Stimulated activated CD4-positive, alpha-beta T cell treated with anti-CD3 and anti-CD28 coated beads, Interleukin-2, amount 100 ng/mL, for 48 hours (primary cell): ENCODE measurements at regions not wholly inside any gene's neighbourhood (a gene's known extent, or its start where the extent isn't known, plus 50 kb on each side); places are given as distances from the start of the nearest gene placed in this dataset.

ENCODE experiments used
- DNase-seq, 2 donors: peaks; one replicate each; pipeline ENCODE4 v3.0.0-alpha.2; 2020

DNA sequence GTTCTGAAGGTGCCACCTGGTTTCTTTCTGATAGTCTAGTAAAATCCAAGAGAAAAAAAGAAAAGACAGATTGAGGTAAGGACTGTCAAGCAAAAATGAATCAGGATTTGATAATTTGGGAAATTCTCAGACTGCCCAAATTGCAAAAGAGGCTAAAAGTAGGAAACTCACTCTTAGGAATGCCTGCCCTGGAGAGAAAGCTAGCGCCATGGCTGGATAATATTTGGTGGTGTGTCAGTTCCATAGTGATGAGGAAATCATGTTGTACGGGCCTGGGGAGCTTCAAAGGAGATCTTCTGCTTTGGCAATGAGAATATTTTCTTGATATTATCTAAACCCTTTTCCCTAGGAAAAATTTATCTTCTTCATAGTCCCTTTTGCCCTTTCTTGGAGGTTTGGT is 1008.1 kb upstream of the SLC10A2 start:
- DNase-seq: no peak

DNA sequence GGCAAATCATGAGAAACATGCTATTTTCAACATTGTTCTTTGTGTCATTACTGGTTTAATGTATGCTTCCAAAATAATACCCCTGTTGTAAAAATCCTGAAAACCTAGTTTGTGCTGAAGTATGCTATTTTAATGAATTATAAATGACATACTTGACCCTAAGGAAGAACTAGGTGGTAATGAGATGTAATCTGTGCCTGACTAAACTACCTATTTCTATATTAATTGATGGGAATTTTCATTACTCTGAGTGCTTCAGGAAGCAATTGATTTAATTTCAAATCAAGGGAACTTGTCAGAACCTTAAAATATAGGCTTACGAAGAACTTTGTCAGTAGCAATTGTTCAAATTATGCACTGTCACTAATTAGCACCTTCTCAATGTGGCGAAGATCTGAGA is 1005.6 kb upstream of the SLC10A2 start:
- DNase-seq: no peak

GRCh38 chr13:104065328-104065727 is 999.1 kb upstream of the SLC10A2 start:
- DNase-seq: no peak

- DNase-seq: no peak
These were observed 991.6 kb upstream of the SLC10A2 start for GRCh38 chr13:104057861-104058260.

DNA sequence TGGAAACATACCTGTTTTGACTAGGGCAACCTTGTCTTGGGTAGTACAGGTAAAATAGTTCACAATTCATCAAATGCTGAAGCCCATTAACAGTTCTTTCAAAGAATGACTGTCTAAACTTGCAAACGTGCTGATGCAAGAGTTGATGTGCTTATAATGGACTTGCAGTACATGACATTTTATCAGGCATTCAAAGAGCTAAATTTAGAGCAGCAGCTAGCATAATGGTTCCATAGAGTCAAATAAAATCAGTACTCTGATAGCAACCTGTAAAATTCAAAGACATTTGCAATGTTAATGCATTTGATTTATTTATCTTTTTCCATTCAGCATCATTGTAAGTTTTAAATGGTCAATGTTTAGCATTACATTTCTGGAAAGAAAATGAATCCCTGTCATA is 979.7 kb upstream of the SLC10A2 start:
- DNase-seq: no peak

DNA sequence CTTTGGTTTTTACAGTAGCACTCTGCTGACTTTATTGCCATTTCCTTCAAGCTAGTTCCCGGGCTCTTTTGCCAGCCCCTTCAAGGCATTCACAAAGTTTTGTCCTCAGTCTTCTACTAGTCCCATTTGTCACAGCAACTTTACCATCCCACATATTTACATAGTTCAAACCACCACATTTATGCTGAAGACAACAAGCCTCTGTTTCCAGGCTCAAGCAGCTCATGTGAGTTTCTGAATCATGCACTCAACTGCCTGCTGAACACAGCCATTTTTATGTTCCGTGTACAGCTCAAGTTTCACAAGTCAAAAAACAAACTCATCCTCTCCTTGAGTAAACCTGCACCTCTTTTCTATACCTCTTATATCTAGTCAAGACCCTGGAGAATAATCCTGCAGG is 977.0 kb upstream of the SLC10A2 start:
- no peak for DNase-seq

GRCh38 chr13:104034891-104035290 is 968.7 kb upstream of the SLC10A2 start:
- no peak for DNase-seq

GRCh38 chr13:104025303-104025702 is 959.1 kb upstream of the SLC10A2 start:
- no peak for DNase-seq

DNA sequence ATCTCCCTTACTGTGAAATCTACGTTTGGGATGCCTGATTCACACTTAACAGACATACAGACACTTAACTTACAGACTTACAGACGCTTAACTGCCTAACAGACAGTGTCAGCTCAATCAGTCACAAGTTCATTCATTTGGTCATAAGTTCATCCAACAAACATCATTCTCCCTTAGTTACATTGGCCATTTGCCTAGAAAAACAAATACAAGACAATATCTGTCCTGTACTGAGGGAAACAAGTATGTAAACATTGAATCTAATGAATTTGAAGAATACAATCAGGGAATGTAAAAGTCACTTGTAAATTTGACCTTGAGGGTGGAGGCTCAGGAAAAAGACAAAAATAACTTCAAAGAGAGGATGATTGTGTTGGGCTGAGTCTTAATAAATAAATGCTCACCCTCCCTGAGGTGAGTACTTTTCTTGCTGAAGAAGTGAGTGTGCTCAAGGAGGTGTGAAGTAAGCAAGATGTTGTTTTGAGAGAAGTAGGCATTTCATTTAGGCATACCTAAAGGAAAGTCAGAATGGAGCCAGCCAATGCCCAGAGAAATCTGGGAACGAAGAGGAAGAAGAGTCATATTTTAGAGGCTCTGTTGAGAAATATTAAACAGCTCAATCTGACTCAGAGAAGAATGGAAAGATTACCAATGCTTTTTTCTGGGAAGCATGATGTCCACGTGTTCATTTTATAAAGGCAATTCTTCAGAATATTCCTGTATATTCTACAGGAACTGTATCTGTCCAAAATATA is 958.4 kb upstream of the SLC10A2 start:
- no peak for DNase-seq

GRCh38 chr13:104021806-104022397 is 955.7 kb upstream of the SLC10A2 start:
- no peak for DNase-seq

DNA sequence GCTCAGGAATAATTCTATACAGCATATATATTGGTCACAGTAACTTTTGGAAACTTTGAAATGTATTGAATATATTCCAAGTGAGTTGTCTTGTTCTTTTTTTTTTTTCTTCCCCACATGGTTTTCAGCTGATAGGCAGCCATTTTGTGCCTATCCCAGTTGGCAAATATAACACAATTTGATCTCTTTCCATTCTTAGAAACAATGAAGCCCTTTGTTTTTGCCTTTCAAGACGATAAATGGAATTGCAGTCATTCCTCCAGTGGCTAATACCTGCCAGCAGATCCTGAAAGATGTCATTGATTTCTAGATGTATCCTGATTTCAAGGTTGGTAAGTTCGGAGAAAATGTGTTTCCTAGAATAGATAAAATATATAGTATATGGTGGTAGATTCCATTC is 951.1 kb upstream of the SLC10A2 start:
- DNase-seq: no peak

DNA sequence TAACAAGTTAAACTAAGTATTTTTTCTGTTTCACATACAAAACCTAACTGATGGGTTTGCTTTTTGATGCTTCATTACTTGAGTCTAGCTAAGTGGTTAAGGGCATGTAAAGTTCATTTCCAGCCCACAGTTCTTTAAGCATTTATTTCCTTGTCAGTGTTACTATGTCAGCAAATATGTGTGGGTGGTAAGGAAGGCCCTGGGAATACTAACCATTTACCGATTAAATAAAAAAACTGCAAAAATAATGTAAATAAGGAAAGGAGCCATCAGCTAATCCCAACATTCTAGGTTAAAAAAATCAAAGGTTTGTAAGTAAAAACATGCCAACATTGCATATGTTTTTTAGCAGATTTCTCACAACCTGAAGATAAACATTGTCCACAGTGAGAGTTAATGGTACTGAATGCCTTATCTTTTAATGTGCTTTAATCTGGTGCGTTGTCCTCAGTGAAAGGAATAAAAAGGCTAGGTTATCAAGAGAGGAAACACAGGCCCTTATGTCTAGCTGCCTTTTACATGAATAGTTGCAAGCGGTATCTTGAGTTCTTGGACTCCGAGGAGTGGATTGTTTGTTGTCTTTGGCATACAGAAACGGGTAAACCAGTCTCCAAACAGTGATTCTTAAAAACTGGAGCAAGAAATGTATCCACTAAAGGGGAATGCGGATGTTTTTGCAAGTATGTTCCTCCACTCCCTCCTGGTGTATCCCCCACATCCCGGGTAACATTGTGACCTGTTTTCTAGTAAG is 949.6 kb upstream of the SLC10A2 start:
- no peak for DNase-seq

- no peak for DNase-seq
These were observed 948.8 kb upstream of the SLC10A2 start for GRCh38 chr13:104014803-104015645.

- DNase-seq: no peak
These were observed 945.5 kb upstream of the SLC10A2 start for GRCh38 chr13:104011505-104012241.

GRCh38 chr13:104008541-104009435 is 942.6 kb upstream of the SLC10A2 start:
- no peak for DNase-seq

DNA sequence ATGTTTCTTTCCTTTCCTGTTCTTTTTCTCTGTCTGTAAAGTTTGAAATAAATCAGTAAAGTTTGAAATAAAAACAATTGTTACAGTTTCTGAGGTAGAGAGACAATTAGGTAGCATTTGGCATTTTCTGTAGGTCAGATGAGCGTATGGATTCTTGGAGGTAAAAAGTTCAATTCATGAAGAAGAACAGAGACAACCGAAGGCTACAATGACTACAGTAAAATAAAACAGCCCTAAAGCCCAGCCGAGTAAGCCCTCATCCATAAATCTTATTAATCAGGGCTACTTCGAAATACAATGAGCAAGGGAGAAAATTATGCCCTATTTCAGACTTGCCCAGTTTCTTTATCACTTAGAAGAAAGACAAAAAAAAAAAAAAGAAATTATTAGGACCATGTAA is 941.9 kb upstream of the SLC10A2 start:
- no peak for DNase-seq

GRCh38 chr13:104006625-104007075 is 940.4 kb upstream of the SLC10A2 start:
- DNase-seq: no peak

DNA sequence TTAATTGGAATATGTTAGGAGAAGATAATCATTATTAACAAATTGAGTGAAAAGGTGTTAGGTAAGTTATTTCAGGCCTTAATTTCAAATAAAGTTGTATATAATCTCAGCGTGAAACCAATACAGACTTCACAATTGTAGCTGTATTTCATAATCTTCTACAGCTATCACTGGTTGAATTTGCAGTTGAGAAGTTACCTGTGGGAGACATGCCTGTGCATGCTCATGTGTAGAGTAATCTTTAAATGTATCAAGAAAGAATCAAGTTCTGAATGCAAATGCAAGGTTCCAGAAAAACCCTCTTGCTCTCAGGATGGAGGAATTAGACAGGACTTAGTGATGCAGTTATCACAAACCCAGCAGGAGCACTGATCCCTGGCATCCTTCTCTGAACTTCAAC is 938.4 kb upstream of the SLC10A2 start:
- DNase-seq: no peak

DNA sequence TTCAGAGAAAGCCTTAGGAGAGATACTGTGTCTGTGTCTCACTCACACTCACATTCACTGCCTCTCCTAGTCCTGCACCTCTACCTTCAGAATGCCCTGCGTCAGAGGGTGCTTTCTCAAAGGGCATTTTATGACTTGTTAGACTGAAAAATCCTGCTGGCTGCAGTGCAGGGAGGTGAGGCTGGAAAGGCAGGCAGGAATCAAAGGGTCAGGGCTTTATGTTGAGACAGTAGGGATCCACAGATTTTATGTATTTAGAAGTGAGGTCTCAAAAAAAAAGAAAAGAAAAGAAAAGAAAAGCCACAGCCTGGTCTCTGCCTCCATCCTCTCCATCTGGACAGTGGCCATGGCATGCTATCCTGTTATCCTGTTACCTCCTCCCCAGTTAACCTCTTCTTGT is 936.0 kb upstream of the SLC10A2 start:
- no peak for DNase-seq

GRCh38 chr13:104001766-104002165 is 935.5 kb upstream of the SLC10A2 start:
- no peak for DNase-seq

DNA sequence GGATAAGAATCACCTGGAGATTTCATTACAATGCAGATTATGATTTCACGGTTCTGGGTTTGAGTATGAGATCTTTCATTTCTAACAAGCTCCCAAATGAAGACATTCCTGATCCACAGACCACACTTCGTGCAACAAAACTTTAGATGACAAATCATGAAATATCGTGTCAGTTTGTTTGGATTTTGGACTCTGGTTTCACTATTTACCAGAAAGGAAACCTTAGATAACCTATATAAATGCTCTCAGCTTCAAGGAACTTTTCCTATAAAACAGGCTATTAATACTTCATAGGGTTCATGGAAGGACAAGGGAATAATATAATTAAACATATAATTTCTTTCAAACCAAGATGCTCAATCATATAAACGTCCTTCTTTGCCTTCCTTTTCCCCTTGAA is 930.5 kb upstream of the SLC10A2 start:
- no peak for DNase-seq
